Activated B cell treated with CpG ODN at 0.5 μM for 24 hours (primary cell): ENCODE measurements at regions not wholly inside any gene's neighbourhood (a gene's known extent, or its start where the extent isn't known, plus 50 kb on each side); places are given as distances from the start of the nearest gene placed in this dataset.
A peak's percentile ranks its signal among the peaks of the same experiment; 100 is the strongest.
"Not testable (repeated sequence)": the region's sequence is repeated elsewhere in the genome, so short reads cannot be mapped to it uniquely, and the experiment has no call there.

ENCODE experiments used
- ATAC-seq: fragments of 200-7000 bp; cut with Tn5 transposase; one replicate; pipeline ENCODE4 v1.10.0; 2021; ENCODE audit warnings: low read depth, mild to moderate bottlenecking, moderate library complexity
- CTCF ChIA-PET: fragments of 350-600 bp; sonication (Branson Sonifier 250); formaldehyde crosslinking; loops from one replicate; lab custom pipeline; 2021; ENCODE audit warnings: antibody characterized with exemption; lab: Charles Lee
- POLR2A ChIA-PET: fragments of 350-600 bp; sonication (Branson Sonifier 250); formaldehyde crosslinking; loops from one replicate; lab custom pipeline; 2021; ENCODE audit warnings: antibody characterized with exemption; lab: Charles Lee
- DNase-seq: peaks from one replicate; pipeline ENCODE4 v3.0.0; 2022
- H3K27ac Mint-ChIP-seq: one replicate; pipeline ENCODE4 v1.8.0; 2020; ENCODE audit warnings: mixed read lengths
- H3K27me3 Mint-ChIP-seq: one replicate; pipeline ENCODE4 v1.8.0; 2021; ENCODE audit warnings: mixed read lengths
- H3K36me3 Mint-ChIP-seq: one replicate; pipeline ENCODE4 v1.8.0; 2021; ENCODE audit warnings: low read depth, mixed read lengths
- H3K4me1 Mint-ChIP-seq: one replicate; pipeline ENCODE4 v1.8.0; 2021; ENCODE audit warnings: mixed read lengths
- H3K4me3 Mint-ChIP-seq: one replicate; pipeline ENCODE4 v1.8.0; 2020; ENCODE audit warnings: mild to moderate bottlenecking, mixed read lengths
- H3K9me3 Mint-ChIP-seq: one replicate; pipeline ENCODE4 v1.8.0; 2020; ENCODE audit warnings: mixed read lengths
- CTCF ChIP-seq: fragments of 200-600 bp; IDR thresholded peaks from one replicate; pipeline ENCODE4 v1.8.0; 2022; ENCODE audit warnings: antibody characterized with exemption, mild to moderate bottlenecking
- intact Hi-C: fragments of 100-400 bp; cut with micrococcal nuclease; formaldehyde crosslinking; loops from one replicate; pipeline ENCODE4 v1.15.1; 2024

DNA sequence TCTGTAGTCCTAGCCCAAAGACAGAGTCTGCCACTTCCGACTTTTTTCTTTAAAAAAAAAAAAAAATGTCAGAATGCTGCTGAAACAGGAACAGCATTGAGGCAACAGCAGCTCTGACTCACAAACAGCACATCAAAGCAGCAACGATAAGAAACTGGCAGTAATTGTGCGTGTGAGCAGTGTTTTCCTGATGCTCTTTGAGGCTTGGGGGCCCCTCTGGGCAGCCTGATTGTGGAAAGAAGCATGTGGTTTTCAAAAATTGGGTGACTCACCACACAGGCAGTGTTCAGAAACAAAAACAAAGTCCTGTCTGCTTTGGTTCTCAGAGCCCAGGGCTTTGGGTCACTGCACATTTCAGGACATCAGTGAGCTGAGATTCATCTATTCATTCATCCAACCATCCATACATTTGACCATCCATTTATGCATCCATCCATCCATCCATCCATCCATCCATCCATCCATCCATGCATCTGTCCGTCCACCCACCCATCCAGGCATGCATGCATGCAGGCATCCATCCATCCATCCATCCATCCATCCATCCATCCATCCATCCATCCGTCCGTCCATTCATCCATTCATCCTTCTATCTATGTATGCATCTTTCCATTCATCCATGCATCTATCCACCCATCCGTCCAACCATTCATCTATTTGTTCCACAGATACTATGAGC is 308.4 kb downstream of the RPLP1 start:
- H3K4me3 Mint-ChIP-seq, result peak overlapping the region; percentile 11
- DNase-seq, result peak; percentile 41
- H3K27ac Mint-ChIP-seq, result peak overlapping the region; percentile 57
- POLR2A ChIA-PET, result interaction anchor here (0.6 to 3.1 kb wide), 11 partner anchors 121 to 743 kb away, joined by 3 to 16 read pairs (median 3); partner anchors contain the start of gene TLE3
- no peaks in the 10 kb centered on the region for H3K36me3 Mint-ChIP-seq
- H3K27me3 Mint-ChIP-seq, result no peaks in the 10 kb centered on the region
- CTCF ChIA-PET, result interaction anchor here (1.0 kb wide), 1 partner anchor 11 kb away, joined by 3 read pairs; no protein-coding TSS in a partner anchor
- intact Hi-C loops, result loop anchor here (1.0 to 5.0 kb wide), 3 partner anchors 120 to 969 kb away; no protein-coding TSS in a partner anchor
- H3K9me3 Mint-ChIP-seq, result no peaks in the 10 kb centered on the region
- no peak for TF ChIP-seq CTCF
- peak; percentile 71 for ATAC-seq
- peaks cover 74% of the 10 kb centered on the region for H3K4me1 Mint-ChIP-seq

GRCh38 chr15:69762373-69763148 is 309.9 kb downstream of the RPLP1 start:
- Mint-ChIP-seq H3K4me3 (no peak overlapping the region), H3K4me1 (peaks cover 59% of the 10 kb centered on the region), H3K27me3 (peaks cover 9% of the 10 kb centered on the region), H3K9me3 (no peaks in the 10 kb centered on the region), H3K36me3 (no peaks in the 10 kb centered on the region), H3K27ac (no peak overlapping the region)
- intact Hi-C loops, result loop anchor here (5.0 kb wide), 2 partner anchors 160 to 970 kb away; no protein-coding TSS in a partner anchor
- DNase-seq (no peak), ATAC-seq (no peak)
- POLR2A ChIA-PET, result interaction anchor here (0.5 to 1.3 kb wide), 2 partner anchors 337 to 915 kb away, joined by 3 read pairs; no protein-coding TSS in a partner anchor
- CTCF ChIA-PET, result interaction anchor here (1.3 kb wide), 1 partner anchor 742 kb away, joined by 3 read pairs; no protein-coding TSS in a partner anchor
- no peak for TF ChIP-seq CTCF

- ATAC-seq (no peak), DNase-seq (no peak)
- H3K27me3 Mint-ChIP-seq, result peaks cover 9% of the 10 kb centered on the region
- ChIA-PET CTCF (no interaction called here), POLR2A (interaction anchor here (0.6 to 1.0 kb wide), 2 partner anchors 9 to 376 kb away, joined by 3 to 11 read pairs; no protein-coding TSS in a partner anchor)
- H3K9me3 Mint-ChIP-seq, result no peaks in the 10 kb centered on the region
- H3K4me1 Mint-ChIP-seq, result peaks cover 48% of the 10 kb centered on the region
- no peak overlapping the region for H3K27ac Mint-ChIP-seq
- TF ChIP-seq CTCF, result no peak
- no peak overlapping the region for H3K4me3 Mint-ChIP-seq
- no peaks in the 10 kb centered on the region for H3K36me3 Mint-ChIP-seq
- intact Hi-C loops, result loop anchor here (5.0 kb wide), 2 partner anchors 158 to 972 kb away; no protein-coding TSS in a partner anchor
Measured at GRCh38 chr15:69763831-69764230, 311.2 kb downstream of the RPLP1 start.

DNA sequence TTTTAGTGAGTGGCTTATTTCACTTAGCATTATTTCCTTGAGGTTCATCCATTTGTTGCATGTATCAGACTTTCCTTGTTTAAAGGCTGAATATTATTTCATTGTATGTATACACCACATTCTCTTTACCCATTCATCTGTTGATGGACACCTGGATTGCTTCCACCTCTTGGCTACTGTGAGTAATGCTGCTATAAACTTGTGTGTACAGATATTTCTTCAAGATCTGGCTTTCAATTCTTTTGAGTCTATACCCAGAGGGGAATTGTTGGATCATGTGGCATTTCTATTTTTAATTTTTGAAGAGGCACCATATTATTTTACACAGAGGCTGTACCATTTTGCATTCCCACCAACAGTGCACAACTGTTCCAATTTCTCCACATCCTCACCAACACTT is 313.5 kb downstream of the RPLP1 start:
- Mint-ChIP-seq H3K36me3 (no peaks in the 10 kb centered on the region), H3K4me3 (no peak overlapping the region), H3K27me3 (peaks cover 16% of the 10 kb centered on the region), H3K27ac (no peak overlapping the region), H3K4me1 (peaks cover 27% of the 10 kb centered on the region), H3K9me3 (no peaks in the 10 kb centered on the region)
- CTCF ChIA-PET, result no interaction called here
- ATAC-seq (no peak), DNase-seq (no peak)
- POLR2A ChIA-PET, result no interaction called here
- no peak for TF ChIP-seq CTCF
- intact Hi-C loops, result no loop called here

- DNase-seq (no peak), ATAC-seq (no peak)
- ChIA-PET POLR2A (no interaction called here), CTCF (no interaction called here)
- intact Hi-C loops, result no loop called here
- Mint-ChIP-seq H3K4me3 (no peak overlapping the region), H3K27me3 (peaks cover 24% of the 10 kb centered on the region), H3K27ac (no peak overlapping the region), H3K36me3 (no peaks in the 10 kb centered on the region), H3K4me1 (peaks cover 17% of the 10 kb centered on the region), H3K9me3 (no peaks in the 10 kb centered on the region)
- TF ChIP-seq CTCF, result no peak
Measured at GRCh38 chr15:69767191-69767590, 314.6 kb downstream of the RPLP1 start.

- H3K36me3 Mint-ChIP-seq, CTCF ChIA-PET, ATAC-seq, intact Hi-C loops, H3K4me1 Mint-ChIP-seq, DNase-seq, POLR2A ChIA-PET, H3K9me3 Mint-ChIP-seq, H3K27ac Mint-ChIP-seq, H3K4me3 Mint-ChIP-seq: not testable (repeated sequence)
- H3K27me3 Mint-ChIP-seq, result peaks cover 29% of the 10 kb centered on the region
Measured at GRCh38 chr15:69769336-69769735, 316.7 kb downstream of the RPLP1 start.

- H3K27me3 Mint-ChIP-seq, result peaks cover 20% of the 10 kb centered on the region
- POLR2A ChIA-PET, CTCF ChIA-PET, H3K4me1 Mint-ChIP-seq, H3K9me3 Mint-ChIP-seq, DNase-seq, H3K27ac Mint-ChIP-seq, H3K36me3 Mint-ChIP-seq, intact Hi-C loops, ATAC-seq, H3K4me3 Mint-ChIP-seq: not testable (repeated sequence)
Measured at GRCh38 chr15:69774258-69774657, 321.6 kb downstream of the RPLP1 start.
